D721Med (cell line): ENCODE measurements at regions not wholly inside any gene's neighbourhood (a gene's known extent, or its start where the extent isn't known, plus 50 kb on each side); places are given as distances from the start of the nearest gene placed in this dataset.
A peak's percentile ranks its signal among the peaks of the same experiment; 100 is the strongest.

Source experiments
- DNase-seq: peaks from one replicate; pipeline ENCODE4 v3.0.0; 2011; ENCODE audit warnings: low spot score; ENCODE audit not compliant: insufficient read length
- FAIRE-seq: peaks from 2 replicates; lab custom pipeline; 2011; peaks lifted over from hg19 to GRCh38; lab: Jason Lieb, UNC
- TF ChIP-seq, protein P1 (sequence below): IDR thresholded peaks from 2 replicates; pipeline ENCODE4 v1.5.1; 2012; ENCODE audit warnings: mild to moderate bottlenecking, control low read depth; ENCODE audit not compliant: insufficient read depth; ENCODE audit errors: missing control alignments

- DNase-seq, result no peak
- FAIRE-seq, result no peak
- TF ChIP-seq, protein P1, sequence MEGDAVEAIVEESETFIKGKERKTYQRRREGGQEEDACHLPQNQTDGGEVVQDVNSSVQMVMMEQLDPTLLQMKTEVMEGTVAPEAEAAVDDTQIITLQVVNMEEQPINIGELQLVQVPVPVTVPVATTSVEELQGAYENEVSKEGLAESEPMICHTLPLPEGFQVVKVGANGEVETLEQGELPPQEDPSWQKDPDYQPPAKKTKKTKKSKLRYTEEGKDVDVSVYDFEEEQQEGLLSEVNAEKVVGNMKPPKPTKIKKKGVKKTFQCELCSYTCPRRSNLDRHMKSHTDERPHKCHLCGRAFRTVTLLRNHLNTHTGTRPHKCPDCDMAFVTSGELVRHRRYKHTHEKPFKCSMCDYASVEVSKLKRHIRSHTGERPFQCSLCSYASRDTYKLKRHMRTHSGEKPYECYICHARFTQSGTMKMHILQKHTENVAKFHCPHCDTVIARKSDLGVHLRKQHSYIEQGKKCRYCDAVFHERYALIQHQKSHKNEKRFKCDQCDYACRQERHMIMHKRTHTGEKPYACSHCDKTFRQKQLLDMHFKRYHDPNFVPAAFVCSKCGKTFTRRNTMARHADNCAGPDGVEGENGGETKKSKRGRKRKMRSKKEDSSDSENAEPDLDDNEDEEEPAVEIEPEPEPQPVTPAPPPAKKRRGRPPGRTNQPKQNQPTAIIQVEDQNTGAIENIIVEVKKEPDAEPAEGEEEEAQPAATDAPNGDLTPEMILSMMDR, result no peak
These were observed 407.3 kb upstream of the ADARB2 start for GRCh38 chr10:2144584-2144983.

DNA sequence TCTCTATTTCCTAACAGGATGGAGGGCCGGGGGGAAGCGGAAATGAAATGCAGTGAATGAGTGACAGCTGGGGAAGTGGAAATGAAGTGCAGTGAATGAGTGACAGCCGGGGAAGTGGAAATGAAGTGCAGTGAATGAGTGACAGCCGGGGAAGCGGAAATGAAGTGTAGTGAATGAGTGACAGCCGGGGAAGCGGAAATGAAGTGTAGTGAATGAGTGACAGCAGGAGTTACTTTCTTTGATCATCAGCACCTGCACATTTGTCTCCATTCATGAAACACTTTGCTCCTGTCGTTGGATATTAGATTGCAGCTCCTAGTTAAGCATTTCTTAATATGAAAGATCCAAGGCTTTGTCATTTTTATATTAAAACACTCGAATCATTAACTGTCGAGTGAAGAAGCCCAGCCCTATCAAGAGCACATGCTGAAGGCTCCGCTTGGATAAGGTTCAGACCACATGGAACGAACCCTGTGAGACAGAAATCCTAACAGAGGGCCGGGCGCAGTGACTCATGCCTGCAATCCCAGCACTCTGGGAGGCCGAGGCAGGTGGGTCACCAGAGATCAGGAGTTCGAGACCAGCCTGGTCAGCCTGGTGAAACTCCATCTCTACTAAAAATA lies 406.0 kb upstream of the ADARB2 start:
- FAIRE-seq (no peak), DNase-seq (no peak)
- TF ChIP-seq, protein P1, result no peak

- DNase-seq (no peak), FAIRE-seq (no peak)
- TF ChIP-seq, protein P1, result no peak
These were observed 402.4 kb upstream of the ADARB2 start for GRCh38 chr10:2139746-2140145.

DNA sequence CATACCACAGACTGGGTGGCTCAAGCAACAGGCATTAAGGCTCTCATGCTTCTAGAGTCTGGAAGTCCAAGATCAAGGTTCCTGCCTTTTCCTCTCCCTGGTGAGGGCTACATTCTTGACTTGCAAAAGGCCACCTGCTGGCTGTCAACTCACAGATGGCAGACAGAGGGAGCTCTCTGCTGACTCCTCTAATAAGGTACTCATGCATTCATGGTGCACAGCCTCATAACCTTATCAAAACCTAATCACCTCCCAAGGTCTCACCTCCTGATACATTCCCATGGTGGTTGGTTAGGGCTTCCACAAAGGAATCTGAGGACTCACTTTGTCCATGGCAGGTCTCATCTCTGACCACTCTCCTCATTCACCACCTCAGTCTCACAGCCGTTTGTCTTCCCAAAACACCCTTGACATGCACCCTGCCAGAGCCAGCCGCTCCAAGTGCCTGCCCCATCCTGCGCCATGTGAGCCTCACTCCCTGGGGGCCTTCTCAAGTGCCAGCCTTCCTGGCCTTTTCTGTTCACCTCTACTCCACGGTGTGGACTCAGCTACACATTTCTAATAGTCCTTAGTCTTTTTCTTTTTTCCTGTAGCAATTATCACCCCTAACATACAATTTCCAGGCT lies 400.3 kb upstream of the ADARB2 start:
- TF ChIP-seq, protein P1, result peak; percentile 28
- FAIRE-seq (no peak), DNase-seq (no peak)

DNA sequence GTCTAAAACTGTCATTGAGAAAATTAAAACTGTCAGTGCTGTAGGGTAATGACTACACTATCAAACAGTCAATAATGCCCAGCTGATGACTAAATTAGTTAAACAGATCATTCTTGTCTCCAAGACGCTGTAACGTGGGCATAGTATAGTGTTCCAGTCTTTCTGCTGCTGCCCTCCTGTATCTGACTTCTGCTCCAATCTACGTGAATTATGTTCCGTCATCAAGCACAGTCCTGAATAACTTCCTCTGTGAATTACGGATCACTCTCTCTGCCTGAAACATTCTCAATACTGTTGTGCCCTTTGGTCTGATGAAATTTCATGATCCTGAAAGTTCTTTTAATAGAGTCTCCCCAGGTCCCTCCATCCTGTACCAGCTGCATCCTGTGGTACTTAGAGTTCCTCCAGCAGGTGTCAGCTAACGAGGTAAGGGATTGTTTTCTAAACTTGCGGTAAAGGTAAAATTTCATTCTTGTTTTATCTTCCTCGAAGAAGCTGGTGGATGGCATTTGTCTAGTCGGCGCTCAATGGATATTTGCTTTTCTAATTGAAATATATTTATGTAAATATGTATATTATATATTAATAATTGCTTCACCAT lies 393.5 kb upstream of the ADARB2 start:
- DNase-seq (no peak), FAIRE-seq (no peak)
- TF ChIP-seq, protein P1, result no peak

DNA sequence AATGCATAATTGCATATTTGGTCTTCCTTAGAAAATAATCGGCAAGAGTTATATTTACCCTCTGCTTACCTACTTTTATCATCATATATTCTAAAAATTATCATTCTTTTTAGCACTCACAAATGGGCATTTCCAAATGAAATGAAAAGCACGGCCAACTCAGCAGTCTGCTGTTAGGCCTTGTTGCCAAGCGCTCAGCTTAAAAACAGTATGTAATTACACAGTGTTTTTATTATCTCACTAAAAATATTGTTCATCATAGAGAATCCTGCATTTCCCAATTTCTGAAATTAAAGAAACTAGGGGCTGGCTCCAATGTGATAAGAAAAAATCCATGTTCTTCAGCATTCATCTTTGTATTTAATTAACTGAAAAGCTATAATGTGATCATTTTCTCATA lies 391.7 kb upstream of the ADARB2 start:
- no peak for FAIRE-seq
- DNase-seq, result no peak
- TF ChIP-seq, protein P1, result no peak

- FAIRE-seq, result no peak
- TF ChIP-seq, protein P1, result no peak
- DNase-seq, result no peak
These were observed 386.8 kb upstream of the ADARB2 start for GRCh38 chr10:2124135-2124534.
